HG02884 (cell line): ENCODE measurements at regions not wholly inside any gene's neighbourhood (a gene's known extent, or its start where the extent isn't known, plus 50 kb on each side); places are given as distances from the start of the nearest gene placed in this dataset.

Experiments used
- ATAC-seq: cut with Tn5 transposase; IDR thresholded peaks from one replicate; pipeline ENCODE4 v1.9.1; 2021; ENCODE audit warnings: mild to moderate bottlenecking, moderate library complexity; ENCODE audit not compliant: unreplicated experiment

GRCh38 chr2:133666621-133667020, 98.4 kb upstream of the NCKAP5 start:
- ATAC-seq: no peak

- ATAC-seq: no peak
Observed at GRCh38 chr2:133667085-133667484, 98.8 kb upstream of the NCKAP5 start.

- no peak for ATAC-seq
Observed at GRCh38 chr2:133667968-133668367, 99.7 kb upstream of the NCKAP5 start.

GRCh38 chr2:133668547-133668946, 100.3 kb upstream of the NCKAP5 start:
- ATAC-seq: no peak

GRCh38 chr2:133673305-133673905, 105.1 kb upstream of the NCKAP5 start:
- ATAC-seq: no peak

- ATAC-seq: no peak
Observed at GRCh38 chr2:133674066-133674432, 105.8 kb upstream of the NCKAP5 start.

GRCh38 chr2:133674433-133675331, 106.4 kb upstream of the NCKAP5 start:
- ATAC-seq: no peak

GRCh38 chr2:133676392-133677130, 108.3 kb upstream of the NCKAP5 start:
- ATAC-seq: no peak

- no peak for ATAC-seq
Observed at GRCh38 chr2:133680343-133681049, 112.2 kb upstream of the NCKAP5 start.

- no peak for ATAC-seq
Observed at GRCh38 chr2:133682347-133682746, 114.1 kb upstream of the NCKAP5 start.

- ATAC-seq: no peak
Observed at GRCh38 chr2:133682906-133683305, 114.6 kb upstream of the NCKAP5 start.

GRCh38 chr2:133685636-133686215, 117.5 kb upstream of the NCKAP5 start:
- ATAC-seq: no peak

- no peak for ATAC-seq
Observed at GRCh38 chr2:133690780-133691179, 122.5 kb upstream of the NCKAP5 start.

- ATAC-seq: no peak
Observed at GRCh38 chr2:133691336-133691735, 123.1 kb upstream of the NCKAP5 start.

- no peak for ATAC-seq
Observed at GRCh38 chr2:133705287-133705686, 137.0 kb upstream of the NCKAP5 start.

- ATAC-seq: no peak
Observed at GRCh38 chr2:133710613-133711012, 142.3 kb upstream of the NCKAP5 start.

GRCh38 chr2:133711201-133711600, 142.9 kb upstream of the NCKAP5 start:
- ATAC-seq: no peak

- no peak for ATAC-seq
Observed at GRCh38 chr2:133711806-133712205, 143.5 kb upstream of the NCKAP5 start.

GRCh38 chr2:133712369-133712768, 144.1 kb upstream of the NCKAP5 start:
- no peak for ATAC-seq

GRCh38 chr2:133713049-133713580, 144.9 kb upstream of the NCKAP5 start:
- no peak for ATAC-seq
